ENCODE measurements at regions not wholly inside any gene's neighbourhood (a gene's known extent, or its start where the extent isn't known, plus 50 kb on each side); places are given as distances from the start of the nearest gene placed in this dataset.
"Not testable (repeated sequence)": the region's sequence is repeated elsewhere in the genome, so short reads cannot be mapped to it uniquely, and the experiment has no call there.

GRCh38 chr14:55851961-55852360 is 266.2 kb upstream of the PELI2 start:
- DNase-seq (ENCODE audit: low spot score), result no peak
- Histone ChIP-seq H3K27ac (peak overlapping the region in 1 of 2 donors; percentile 14), H3K4me3 (no peak overlapping the region), H3K4me1 (peaks cover 0 to 20% of the 10 kb centered on the region in 2 donors), H3K36me3 (no peaks in the 10 kb centered on the region), H3K27me3 (no peaks in the 10 kb centered on the region), H3K9me3 (no peaks in the 10 kb centered on the region)
- TF ChIP-seq, protein P1, sequence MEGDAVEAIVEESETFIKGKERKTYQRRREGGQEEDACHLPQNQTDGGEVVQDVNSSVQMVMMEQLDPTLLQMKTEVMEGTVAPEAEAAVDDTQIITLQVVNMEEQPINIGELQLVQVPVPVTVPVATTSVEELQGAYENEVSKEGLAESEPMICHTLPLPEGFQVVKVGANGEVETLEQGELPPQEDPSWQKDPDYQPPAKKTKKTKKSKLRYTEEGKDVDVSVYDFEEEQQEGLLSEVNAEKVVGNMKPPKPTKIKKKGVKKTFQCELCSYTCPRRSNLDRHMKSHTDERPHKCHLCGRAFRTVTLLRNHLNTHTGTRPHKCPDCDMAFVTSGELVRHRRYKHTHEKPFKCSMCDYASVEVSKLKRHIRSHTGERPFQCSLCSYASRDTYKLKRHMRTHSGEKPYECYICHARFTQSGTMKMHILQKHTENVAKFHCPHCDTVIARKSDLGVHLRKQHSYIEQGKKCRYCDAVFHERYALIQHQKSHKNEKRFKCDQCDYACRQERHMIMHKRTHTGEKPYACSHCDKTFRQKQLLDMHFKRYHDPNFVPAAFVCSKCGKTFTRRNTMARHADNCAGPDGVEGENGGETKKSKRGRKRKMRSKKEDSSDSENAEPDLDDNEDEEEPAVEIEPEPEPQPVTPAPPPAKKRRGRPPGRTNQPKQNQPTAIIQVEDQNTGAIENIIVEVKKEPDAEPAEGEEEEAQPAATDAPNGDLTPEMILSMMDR (IDR thresholded peaks at IDR 0.05), result no peak

DNA sequence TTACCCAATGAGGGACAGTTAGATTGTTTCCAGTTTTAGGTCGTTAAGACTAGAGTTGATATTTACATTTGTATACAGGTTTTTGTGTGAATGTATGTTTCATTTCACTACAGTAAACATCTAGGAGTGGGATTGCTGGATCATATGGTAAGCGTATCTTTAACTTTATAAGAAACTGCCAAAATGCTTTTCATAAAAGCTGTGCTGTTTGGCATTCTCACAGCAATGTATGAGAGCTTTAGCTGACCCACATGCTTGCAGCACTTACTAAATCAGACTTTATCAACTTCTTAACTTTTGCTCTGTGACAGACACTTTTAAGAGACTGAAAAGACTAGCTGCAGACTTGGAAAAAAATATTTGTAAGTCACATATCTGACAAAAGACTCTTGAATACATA is 262.5 kb upstream of the PELI2 start:
- DNase-seq (ENCODE audit: low spot score), result no peak
- no peak overlapping the region for H3K27ac ChIP-seq
- H3K4me3 ChIP-seq, result no peak overlapping the region
- H3K4me1 ChIP-seq, result peaks cover 0 to 18% of the 10 kb centered on the region in 2 donors
- H3K27me3 ChIP-seq, result no peaks in the 10 kb centered on the region
- no peaks in the 10 kb centered on the region for H3K36me3 ChIP-seq
- TF ChIP-seq, protein P1 (IDR thresholded peaks at IDR 0.05), result no peak
- peaks cover 0 to 10% of the 10 kb centered on the region in 2 donors for H3K9me3 ChIP-seq

DNA sequence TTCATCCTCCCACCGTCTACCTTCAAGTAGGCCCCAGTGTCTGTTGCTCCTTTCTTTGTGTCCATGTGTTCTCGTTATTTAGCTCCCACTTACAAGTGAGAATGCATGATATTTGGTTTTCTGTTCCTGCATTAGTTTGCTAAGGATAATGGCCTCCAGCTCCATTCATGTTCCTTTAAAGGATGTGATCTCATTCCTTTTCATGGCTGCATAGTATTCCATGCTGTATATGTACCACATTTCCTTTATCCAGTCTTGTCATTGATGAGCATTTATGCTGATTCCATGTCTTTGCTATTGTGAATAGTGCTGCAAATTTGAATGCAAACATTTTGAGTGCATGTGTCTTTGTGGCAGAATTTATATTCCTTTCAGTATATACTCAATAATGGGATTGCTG is 259.6 kb upstream of the PELI2 start:
- DNase-seq (ENCODE audit: low spot score), result no peak
- H3K9me3 ChIP-seq, result peaks cover 0 to 15% of the 10 kb centered on the region in 2 donors
- no peak overlapping the region for H3K27ac ChIP-seq
- no peak overlapping the region for H3K4me3 ChIP-seq
- H3K36me3 ChIP-seq, result no peaks in the 10 kb centered on the region
- TF ChIP-seq, protein P1 (IDR thresholded peaks at IDR 0.05), result no peak
- no peaks in the 10 kb centered on the region for H3K27me3 ChIP-seq
- no peaks in the 10 kb centered on the region for H3K4me1 ChIP-seq

DNA sequence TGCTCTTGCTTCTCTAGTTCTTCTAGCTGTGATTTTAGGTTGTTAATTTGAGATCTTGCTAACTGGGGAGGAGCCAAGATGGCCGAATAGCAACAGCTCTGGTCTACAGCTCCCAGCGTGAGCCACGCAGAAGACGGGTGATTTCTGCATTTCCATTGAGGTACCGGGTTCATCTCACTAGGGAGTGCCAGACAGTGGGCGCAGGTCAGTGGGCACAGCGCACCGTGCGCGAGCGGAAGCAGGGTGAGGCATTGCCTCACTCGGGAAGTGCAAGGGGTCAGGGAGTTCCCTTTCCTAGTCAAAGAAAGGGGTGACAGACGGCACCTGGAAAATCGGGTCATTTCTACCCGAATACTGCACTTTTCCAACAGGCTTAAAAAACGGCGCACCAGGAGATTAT is 256.6 kb upstream of the PELI2 start:
- not testable (repeated sequence) for H3K4me1 ChIP-seq; H3K27ac ChIP-seq; DNase-seq (ENCODE audit: low spot score); H3K36me3 ChIP-seq; H3K4me3 ChIP-seq; H3K27me3 ChIP-seq
- H3K9me3 ChIP-seq, result peaks cover 0 to 29% of the 10 kb centered on the region in 2 donors

GRCh38 chr14:55864890-55865655 is 253.1 kb upstream of the PELI2 start:
- no peak for DNase-seq (ENCODE audit: low spot score)
- no peaks in the 10 kb centered on the region for H3K4me1 ChIP-seq

DNA sequence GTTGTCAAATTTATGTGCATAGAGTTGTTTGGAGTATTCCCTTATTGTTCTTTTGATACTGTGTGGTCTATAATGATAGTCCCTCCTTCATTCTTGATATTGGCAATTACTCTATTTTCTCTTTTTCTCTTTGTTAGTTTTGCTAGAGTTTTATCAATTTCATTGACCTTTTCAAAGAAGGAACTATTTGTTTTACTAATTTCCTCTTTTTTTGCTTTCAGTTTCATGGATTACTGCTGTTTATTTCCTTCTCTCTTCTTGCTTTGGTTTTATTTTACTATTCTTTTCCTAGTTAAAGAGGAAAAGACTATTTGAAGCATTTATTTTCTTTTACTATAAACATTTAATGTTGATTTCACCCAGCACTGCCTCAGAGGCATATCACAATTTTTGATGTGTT is 250.9 kb upstream of the PELI2 start:
- TF ChIP-seq, protein P1 (IDR thresholded peaks at IDR 0.05), result no peak
- H3K27ac ChIP-seq, result no peak overlapping the region

More at GRCh38 chr14:55864890-55865655, 253.1 kb upstream of the PELI2 start:
- no peak overlapping the region for H3K4me3 ChIP-seq
- H3K9me3 ChIP-seq, result peaks cover 0 to 25% of the 10 kb centered on the region in 2 donors
- H3K27ac ChIP-seq, result no peak overlapping the region
- H3K27me3 ChIP-seq, result no peaks in the 10 kb centered on the region
- TF ChIP-seq, protein P1 (IDR thresholded peaks at IDR 0.05), result no peak
- no peaks in the 10 kb centered on the region for H3K36me3 ChIP-seq

More for the DNA sequence above, 250.9 kb upstream of the PELI2 start:
- H3K9me3 ChIP-seq, result peaks cover 0 to 17% of the 10 kb centered on the region in 2 donors
- no peaks in the 10 kb centered on the region for H3K36me3 ChIP-seq
- DNase-seq (ENCODE audit: low spot score), result no peak
- no peaks in the 10 kb centered on the region for H3K27me3 ChIP-seq
- no peak overlapping the region for H3K4me3 ChIP-seq
- H3K4me1 ChIP-seq, result no peaks in the 10 kb centered on the region

Measured in right atrium auricular region (tissue), 2 donors.